ENCODE measurements at regions not wholly inside any gene's neighbourhood (a gene's known extent, or its start where the extent isn't known, plus 50 kb on each side); places are given as distances from the start of the nearest gene placed in this dataset.

GRCh38 chr4:188197566-188197965 lies 58.3 kb downstream of the TRIML1 start:
- DNase-seq (ENCODE audit: low read depth in 2 of 2), result no peak

- DNase-seq (ENCODE audit: low read depth in 2 of 2), result no peak
Observed at GRCh38 chr4:188198982-188199792, 59.9 kb downstream of the TRIML1 start.

- no peak for DNase-seq (ENCODE audit: low read depth in 2 of 2)
Observed at GRCh38 chr4:188201851-188202250, 62.6 kb downstream of the TRIML1 start.

GRCh38 chr4:188206783-188207182 lies 67.5 kb downstream of the TRIML1 start:
- no peak for DNase-seq (ENCODE audit: low read depth in 2 of 2)

GRCh38 chr4:188214861-188215260 lies 75.6 kb downstream of the TRIML1 start:
- no peak for DNase-seq (ENCODE audit: low read depth in 2 of 2)

GRCh38 chr4:188218392-188218791 lies 79.2 kb downstream of the TRIML1 start:
- DNase-seq (ENCODE audit: low read depth in 2 of 2), result no peak

- DNase-seq (ENCODE audit: low read depth in 2 of 2), result no peak
Observed at GRCh38 chr4:188220006-188220405, 80.8 kb downstream of the TRIML1 start.

GRCh38 chr4:188221090-188221489 lies 81.8 kb downstream of the TRIML1 start:
- DNase-seq (ENCODE audit: low read depth in 2 of 2), result no peak

GRCh38 chr4:188228279-188228678 lies 89.0 kb downstream of the TRIML1 start:
- DNase-seq (ENCODE audit: low read depth in 2 of 2), result no peak

- DNase-seq (ENCODE audit: low read depth in 2 of 2), result no peak
Observed at GRCh38 chr4:188232428-188232827, 93.2 kb downstream of the TRIML1 start.

- DNase-seq (ENCODE audit: low read depth in 2 of 2), result no peak
Observed at GRCh38 chr4:188242041-188242440, 102.8 kb downstream of the TRIML1 start.

- DNase-seq (ENCODE audit: low read depth in 2 of 2), result no peak
Observed at GRCh38 chr4:188245651-188246050, 106.4 kb downstream of the TRIML1 start.

- DNase-seq (ENCODE audit: low read depth in 2 of 2), result no peak
Observed at GRCh38 chr4:188246488-188246887, 107.2 kb downstream of the TRIML1 start.

- no peak for DNase-seq (ENCODE audit: low read depth in 2 of 2)
Observed at GRCh38 chr4:188254211-188254610, 115.0 kb downstream of the TRIML1 start.

GRCh38 chr4:188262464-188262863 lies 123.2 kb downstream of the TRIML1 start:
- no peak for DNase-seq (ENCODE audit: low read depth in 2 of 2)

- no peak for DNase-seq (ENCODE audit: low read depth in 2 of 2)
Observed at GRCh38 chr4:188263321-188263720, 124.1 kb downstream of the TRIML1 start.

GRCh38 chr4:188266386-188266785 lies 127.1 kb downstream of the TRIML1 start:
- DNase-seq (ENCODE audit: low read depth in 2 of 2), result no peak

GRCh38 chr4:188268131-188268908 lies 129.1 kb downstream of the TRIML1 start:
- DNase-seq (ENCODE audit: low read depth in 2 of 2), result no peak

- no peak for DNase-seq (ENCODE audit: low read depth in 2 of 2)
Observed at GRCh38 chr4:188270273-188271069, 131.2 kb downstream of the TRIML1 start.

GRCh38 chr4:188275686-188276085 lies 136.4 kb downstream of the TRIML1 start:
- no peak for DNase-seq (ENCODE audit: low read depth in 2 of 2)

- DNase-seq (ENCODE audit: low read depth in 2 of 2), result no peak
Observed at GRCh38 chr4:188279184-188279583, 139.9 kb downstream of the TRIML1 start.

Measured in activated CD4-positive, alpha-beta T cell treated with anti-CD3 and anti-CD28 coated beads for 24 hours (primary cell).